ENCODE measurements at regions not wholly inside any gene's neighbourhood (a gene's known extent, or its start where the extent isn't known, plus 50 kb on each side); places are given as distances from the start of the nearest gene placed in this dataset.

DNA sequence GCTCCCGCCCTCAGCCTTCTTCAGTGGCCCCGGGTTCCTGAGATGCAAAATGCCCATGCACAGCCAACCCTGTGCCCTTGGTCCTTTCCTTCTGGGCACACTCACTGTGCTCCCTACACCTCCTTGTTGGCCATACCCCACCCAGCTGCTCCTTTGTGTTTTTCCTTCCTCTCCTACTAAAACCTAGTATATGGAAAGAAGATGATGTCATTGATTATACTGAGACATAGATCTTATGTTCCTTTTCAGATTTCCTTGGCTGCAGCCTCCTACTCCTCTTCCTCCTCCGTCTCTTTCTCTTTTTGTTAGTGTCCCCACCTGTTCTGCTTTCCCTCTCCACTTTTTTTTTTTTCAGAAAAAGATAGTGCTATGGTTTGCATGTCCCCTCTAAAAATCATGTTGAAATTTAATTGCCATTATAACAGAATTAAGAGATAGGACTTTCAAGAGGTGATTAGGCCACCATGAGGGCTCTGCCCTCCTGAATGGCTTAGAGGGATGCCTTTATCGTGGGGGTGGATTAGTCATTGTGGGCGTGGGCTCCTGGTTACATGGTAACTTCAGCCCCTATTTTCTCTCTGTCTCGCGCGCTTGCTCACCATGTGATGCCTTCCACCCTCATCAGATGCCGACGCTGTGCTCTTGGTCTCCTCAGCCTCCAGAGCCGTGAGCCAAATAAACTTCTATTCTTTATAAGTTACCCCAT lies 254.9 kb upstream of the GATB start:
- peaks cover 10% of the 10 kb centered on the region for H3K36me3 Mint-ChIP-seq
- no peak overlapping the region for H3K27ac Mint-ChIP-seq
- peaks cover 4% of the 10 kb centered on the region for H3K27me3 Mint-ChIP-seq
- peaks cover 11% of the 10 kb centered on the region for H3K9me3 Mint-ChIP-seq
- H3K4me3 Mint-ChIP-seq, result no peak overlapping the region
- peaks cover 54% of the 10 kb centered on the region for H3K4me1 Mint-ChIP-seq
- CTCF ChIA-PET, result no interaction called here
- no peak for DNase-seq

DNA sequence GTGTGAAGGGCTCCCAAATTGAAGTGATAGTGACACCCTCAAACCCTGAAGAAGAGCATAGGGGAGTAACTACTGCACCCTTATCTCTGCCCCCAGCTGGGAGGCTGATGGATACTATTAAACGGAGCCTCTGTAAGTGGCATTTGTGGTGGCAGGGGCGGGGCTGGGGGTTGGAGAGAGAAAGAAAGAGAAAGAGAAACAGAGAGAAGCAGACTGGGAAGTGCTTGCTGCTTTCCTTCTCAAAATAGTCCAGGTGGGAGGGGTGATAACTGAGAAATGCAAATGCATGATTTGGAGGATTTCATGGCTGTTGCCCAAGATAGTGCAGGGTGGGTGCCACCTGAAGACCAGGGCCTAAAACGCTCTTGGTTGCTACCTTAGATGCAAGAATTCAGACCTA lies 253.5 kb upstream of the GATB start:
- H3K27me3 Mint-ChIP-seq, result no peaks in the 10 kb centered on the region
- peak overlapping the region; percentile 21 for H3K4me3 Mint-ChIP-seq
- CTCF ChIA-PET, result interaction anchor here (0.5 to 0.9 kb wide), 2 partner anchors 334 to 1629 kb away, joined by 3 to 5 read pairs; no protein-coding TSS in a partner anchor
- peaks cover 10% of the 10 kb centered on the region for H3K36me3 Mint-ChIP-seq
- H3K9me3 Mint-ChIP-seq, result peaks cover 11% of the 10 kb centered on the region
- peaks cover 69% of the 10 kb centered on the region for H3K4me1 Mint-ChIP-seq
- peak overlapping the region; percentile 88 for H3K27ac Mint-ChIP-seq
- DNase-seq, result peak; percentile 88

DNA sequence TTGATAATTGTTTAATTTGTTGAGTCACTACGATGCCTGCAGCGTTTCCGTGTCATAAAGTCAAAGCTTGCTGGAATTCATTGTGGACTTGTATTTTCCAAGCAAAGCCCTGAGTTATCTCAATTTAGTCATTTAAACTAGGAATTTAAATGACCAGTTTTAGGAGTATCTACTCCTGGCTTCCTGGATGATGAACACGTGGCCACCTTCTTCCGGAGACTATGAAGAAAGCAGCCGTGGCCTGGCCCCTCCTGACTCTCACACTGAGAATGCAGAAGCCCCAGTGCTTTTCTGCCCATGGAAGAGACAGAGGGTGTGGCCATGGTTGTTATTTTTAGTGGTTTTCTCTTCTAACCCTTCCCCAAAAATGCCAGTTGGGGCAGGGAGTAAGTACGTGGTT lies 250.7 kb upstream of the GATB start:
- H3K36me3 Mint-ChIP-seq, result peaks cover 11% of the 10 kb centered on the region
- CTCF ChIA-PET, result no interaction called here
- H3K27me3 Mint-ChIP-seq, result no peaks in the 10 kb centered on the region
- no peak overlapping the region for H3K4me3 Mint-ChIP-seq
- no peak for DNase-seq
- peak overlapping the region; percentile 93 for H3K27ac Mint-ChIP-seq
- peaks cover 74% of the 10 kb centered on the region for H3K4me1 Mint-ChIP-seq
- H3K9me3 Mint-ChIP-seq, result peaks cover 11% of the 10 kb centered on the region

DNA sequence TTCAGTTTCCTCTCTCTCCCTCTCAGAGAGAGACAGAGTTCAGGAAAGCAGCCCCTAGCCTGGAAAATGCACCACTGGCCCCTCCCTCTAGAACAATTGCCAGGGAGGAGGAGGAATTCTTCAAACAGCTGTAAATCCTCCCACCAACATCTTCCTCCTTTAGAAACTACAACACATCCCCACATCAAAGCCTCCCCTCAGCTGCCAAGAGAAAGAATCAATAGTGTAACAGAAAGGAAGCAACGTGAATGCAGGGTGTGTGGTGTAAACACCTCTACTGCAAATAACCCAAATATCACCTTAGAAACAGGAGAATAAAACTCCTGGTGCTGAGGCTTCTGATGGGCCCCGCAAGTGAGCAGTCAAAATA lies 249.9 kb upstream of the GATB start:
- H3K27ac Mint-ChIP-seq, result peak overlapping the region; percentile 93
- CTCF ChIA-PET, result no interaction called here
- DNase-seq, result peak; percentile 70
- H3K4me1 Mint-ChIP-seq, result peaks cover 67% of the 10 kb centered on the region
- peaks cover 7% of the 10 kb centered on the region for H3K27me3 Mint-ChIP-seq
- H3K4me3 Mint-ChIP-seq, result peak overlapping the region; percentile 47
- H3K36me3 Mint-ChIP-seq, result peaks cover 13% of the 10 kb centered on the region
- H3K9me3 Mint-ChIP-seq, result peaks cover 11% of the 10 kb centered on the region

DNA sequence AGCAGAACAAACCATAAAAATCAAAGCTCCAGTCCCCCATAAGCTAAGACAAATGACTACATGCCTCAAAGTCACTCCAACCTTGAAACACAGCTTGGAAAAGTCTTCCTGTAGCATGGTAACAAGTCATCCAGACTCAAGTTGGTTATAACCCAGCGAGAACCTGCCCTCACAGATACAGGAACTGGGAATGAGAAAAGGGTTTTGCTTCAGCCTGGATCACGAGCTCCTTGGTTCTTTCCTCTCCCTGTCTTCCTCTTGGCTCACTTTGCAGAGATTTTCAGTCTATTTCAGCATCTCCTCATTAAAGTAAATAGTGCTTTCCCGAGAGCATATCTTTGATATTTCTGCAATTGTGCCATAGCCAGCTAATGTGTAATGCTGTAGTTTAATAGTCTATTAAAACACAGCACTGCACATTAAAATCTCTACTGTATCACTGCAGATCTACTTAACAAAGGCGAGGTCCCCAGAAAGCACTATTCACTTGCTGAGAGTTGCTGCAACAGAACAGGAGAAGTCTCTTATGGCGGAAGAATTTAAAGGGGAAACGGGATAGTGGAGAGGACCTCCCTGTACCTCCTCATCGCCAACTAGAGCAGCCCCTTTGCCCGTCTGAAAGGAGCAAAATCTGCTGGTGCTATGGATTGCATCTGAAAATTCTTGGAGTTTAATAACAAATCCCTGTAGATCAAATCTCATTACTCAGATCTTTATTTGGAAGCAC lies 249.3 kb upstream of the GATB start:
- H3K27ac Mint-ChIP-seq, result peak overlapping the region; percentile 93
- H3K27me3 Mint-ChIP-seq, result peaks cover 7% of the 10 kb centered on the region
- H3K36me3 Mint-ChIP-seq, result peaks cover 13% of the 10 kb centered on the region
- peaks cover 62% of the 10 kb centered on the region for H3K4me1 Mint-ChIP-seq
- no peak for DNase-seq
- H3K9me3 Mint-ChIP-seq, result peaks cover 11% of the 10 kb centered on the region
- CTCF ChIA-PET, result no interaction called here
- H3K4me3 Mint-ChIP-seq, result no peak overlapping the region

DNA sequence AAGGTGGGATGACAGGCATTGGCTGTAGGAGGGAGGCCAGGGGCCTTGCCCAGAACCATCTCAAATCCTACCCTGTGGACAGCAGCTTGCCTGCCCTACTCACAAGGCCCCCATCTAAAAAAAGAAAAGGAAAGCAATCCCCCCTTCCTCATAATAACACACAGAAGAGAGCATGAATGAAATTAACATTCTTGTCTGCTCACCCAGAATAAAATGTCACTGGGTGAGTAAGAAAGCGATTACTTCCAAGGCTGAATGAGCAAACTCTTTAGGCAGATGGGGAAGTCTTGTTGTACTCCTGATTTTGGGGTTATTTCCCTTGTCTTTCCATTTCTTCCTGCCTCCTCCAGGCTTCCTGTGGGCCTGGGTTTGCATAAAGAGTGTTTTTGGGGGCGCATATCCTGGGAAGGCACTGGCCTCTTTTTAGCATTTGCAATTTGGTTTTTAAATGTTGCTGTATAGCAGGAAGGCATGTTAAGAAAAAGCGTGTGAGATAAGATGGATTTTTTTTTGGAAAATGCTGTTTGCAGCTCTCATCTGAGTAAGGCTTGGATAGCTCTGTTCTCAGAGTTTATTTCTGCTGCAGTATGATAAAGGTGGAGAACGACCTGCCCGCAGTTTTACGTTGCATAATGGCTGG lies 248.3 kb upstream of the GATB start:
- Mint-ChIP-seq H3K4me1 (peaks cover 55% of the 10 kb centered on the region), H3K4me3 (no peak overlapping the region), H3K27me3 (peaks cover 14% of the 10 kb centered on the region), H3K9me3 (peaks cover 11% of the 10 kb centered on the region), H3K36me3 (peaks cover 13% of the 10 kb centered on the region), H3K27ac (no peak overlapping the region)
- CTCF ChIA-PET, result no interaction called here
- no peak for DNase-seq

DNA sequence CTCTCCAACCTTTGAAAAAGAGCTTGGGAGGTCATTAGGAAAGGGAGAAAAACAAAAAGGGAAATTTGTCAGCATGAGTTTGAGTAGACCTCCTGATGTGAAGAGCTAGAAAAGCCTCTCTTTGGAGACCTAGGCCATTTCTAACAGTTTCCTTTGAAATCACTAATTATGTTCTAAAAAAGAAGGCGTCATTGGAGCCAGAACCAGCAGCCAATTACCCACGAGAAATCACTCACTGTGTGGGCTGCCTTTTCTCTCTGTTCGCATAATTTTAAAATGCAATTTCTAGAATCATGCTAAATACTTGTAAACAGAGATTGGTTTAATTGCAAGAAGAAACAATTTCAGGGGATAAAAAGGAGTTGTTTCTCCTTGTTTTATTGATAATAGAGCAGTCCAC lies 246.3 kb upstream of the GATB start:
- peaks cover 46% of the 10 kb centered on the region for H3K4me1 Mint-ChIP-seq
- H3K9me3 Mint-ChIP-seq, result no peaks in the 10 kb centered on the region
- CTCF ChIA-PET, result no interaction called here
- H3K4me3 Mint-ChIP-seq, result no peak overlapping the region
- no peak overlapping the region for H3K27ac Mint-ChIP-seq
- peaks cover 7% of the 10 kb centered on the region for H3K36me3 Mint-ChIP-seq
- no peak for DNase-seq
- peaks cover 22% of the 10 kb centered on the region for H3K27me3 Mint-ChIP-seq

DNA sequence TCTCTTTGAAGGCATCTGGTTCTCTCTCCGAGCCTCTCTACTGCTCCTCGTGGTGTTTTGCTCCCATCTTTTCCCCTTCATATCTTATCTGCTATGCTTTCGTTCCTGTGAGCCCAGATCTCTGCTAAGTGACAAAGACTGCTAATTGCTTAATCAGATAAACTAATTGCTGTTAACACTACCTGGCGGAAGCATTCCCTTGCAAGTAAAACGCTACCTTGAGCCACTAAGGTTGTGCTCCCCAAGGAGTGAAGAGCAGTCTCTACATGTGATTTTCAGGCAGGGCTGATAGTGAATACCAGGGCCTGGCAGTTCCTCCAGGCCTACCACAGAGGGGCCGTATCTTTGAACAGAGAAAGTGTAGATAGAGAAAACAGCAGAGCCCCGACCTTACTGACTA lies 244.0 kb upstream of the GATB start:
- peaks cover 3% of the 10 kb centered on the region for H3K36me3 Mint-ChIP-seq
- H3K4me3 Mint-ChIP-seq, result no peak overlapping the region
- no peak for DNase-seq
- H3K9me3 Mint-ChIP-seq, result no peaks in the 10 kb centered on the region
- CTCF ChIA-PET, result no interaction called here
- peaks cover 22% of the 10 kb centered on the region for H3K27me3 Mint-ChIP-seq
- no peak overlapping the region for H3K27ac Mint-ChIP-seq
- H3K4me1 Mint-ChIP-seq, result peaks cover 23% of the 10 kb centered on the region

DNA sequence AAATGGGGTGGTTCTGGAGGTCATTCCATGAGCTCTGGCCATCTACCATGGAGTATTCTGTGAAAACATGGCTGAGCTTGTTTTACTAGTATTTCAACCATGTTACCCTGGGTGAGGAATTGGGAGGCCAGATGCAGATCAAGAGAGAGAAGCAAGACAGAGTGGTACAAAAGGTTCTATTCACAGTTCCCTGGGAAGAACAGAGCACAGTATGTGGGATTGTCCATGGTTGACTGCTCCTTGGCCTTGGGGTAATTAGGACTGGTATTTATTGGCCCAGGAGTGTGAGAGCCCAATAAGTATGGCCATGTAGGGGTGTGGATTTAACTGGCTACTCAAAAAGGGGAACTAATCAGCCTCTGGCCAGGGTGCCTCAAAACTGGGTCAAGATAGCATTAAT lies 239.7 kb upstream of the GATB start:
- Mint-ChIP-seq H3K36me3 (peaks cover 4% of the 10 kb centered on the region), H3K4me3 (no peak overlapping the region), H3K27me3 (peaks cover 16% of the 10 kb centered on the region), H3K4me1 (peaks cover 13% of the 10 kb centered on the region), H3K9me3 (peaks cover 5% of the 10 kb centered on the region), H3K27ac (no peak overlapping the region)
- CTCF ChIA-PET, result no interaction called here
- no peak for DNase-seq

DNA sequence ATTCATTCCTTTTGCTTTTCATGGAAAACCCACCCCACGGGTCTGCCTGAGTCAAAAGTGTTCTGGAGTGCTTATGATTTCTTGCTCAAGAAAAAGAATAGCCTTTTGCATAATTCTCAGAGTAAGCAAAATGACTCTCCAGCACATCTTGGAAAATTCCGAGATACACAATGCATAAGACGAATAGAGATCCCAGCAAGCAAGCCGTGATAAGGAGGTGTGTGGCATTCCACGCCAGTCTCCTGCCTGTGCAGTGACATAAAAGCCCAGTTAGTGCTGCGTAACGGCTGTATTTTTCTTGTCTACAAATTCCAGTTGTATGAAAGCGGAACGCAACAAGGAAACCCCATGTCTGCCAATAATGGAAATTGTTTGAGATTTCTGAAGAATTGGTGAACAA lies 237.9 kb upstream of the GATB start:
- CTCF ChIA-PET, result no interaction called here
- H3K4me3 Mint-ChIP-seq, result no peak overlapping the region

DNA sequence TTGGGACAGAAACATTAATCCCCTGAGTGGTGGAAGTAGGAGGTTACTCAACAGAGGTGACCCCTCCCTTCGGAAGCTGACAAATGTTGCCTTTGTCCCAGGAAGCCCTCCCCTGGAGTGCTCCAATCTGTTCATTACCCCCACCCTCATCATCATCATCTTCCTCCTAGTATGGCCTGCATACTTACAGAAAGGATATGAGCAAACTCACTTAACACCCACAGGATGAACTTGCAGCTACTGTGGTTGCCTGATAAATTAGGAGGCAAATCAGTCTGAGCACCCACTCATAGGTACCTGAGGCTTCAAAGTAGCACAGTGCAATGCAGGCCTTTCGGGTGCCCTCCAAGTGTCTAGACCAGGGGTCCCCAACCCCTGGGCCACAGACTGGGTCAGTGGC lies 236.7 kb upstream of the GATB start:
- H3K4me3 Mint-ChIP-seq, result no peak overlapping the region
- H3K36me3 Mint-ChIP-seq, result peaks cover 25% of the 10 kb centered on the region
- CTCF ChIA-PET, result no interaction called here
- no peak for DNase-seq
- peaks cover 18% of the 10 kb centered on the region for H3K9me3 Mint-ChIP-seq
- H3K27ac Mint-ChIP-seq, result no peak overlapping the region
- H3K4me1 Mint-ChIP-seq, result peaks cover 28% of the 10 kb centered on the region
- no peaks in the 10 kb centered on the region for H3K27me3 Mint-ChIP-seq

More for the DNA sequence above, 237.9 kb upstream of the GATB start:
- H3K27me3 Mint-ChIP-seq, result peaks cover 5% of the 10 kb centered on the region
- no peak for DNase-seq
- no peak overlapping the region for H3K27ac Mint-ChIP-seq
- H3K9me3 Mint-ChIP-seq, result peaks cover 17% of the 10 kb centered on the region
- peaks cover 16% of the 10 kb centered on the region for H3K36me3 Mint-ChIP-seq
- H3K4me1 Mint-ChIP-seq, result peaks cover 25% of the 10 kb centered on the region

DNA sequence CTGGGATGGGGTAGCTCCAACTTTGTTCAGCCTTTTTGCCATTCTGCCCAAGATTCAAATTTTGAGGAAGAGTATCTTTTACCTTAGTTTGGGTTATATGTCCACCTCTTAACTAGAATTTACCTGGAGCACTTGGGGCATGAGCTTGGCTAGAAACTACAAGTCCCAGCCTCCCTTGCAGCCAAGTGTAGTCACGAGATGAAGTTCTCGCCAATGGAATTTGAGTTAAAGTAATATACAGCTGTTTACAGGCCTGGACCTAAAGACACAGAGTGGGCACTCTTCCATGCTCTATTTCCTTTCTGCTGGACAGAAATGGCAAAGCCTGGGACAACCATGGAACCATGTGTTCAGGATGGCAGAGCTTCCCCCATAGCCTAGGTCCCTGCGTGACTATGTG lies 233.6 kb upstream of the GATB start:
- Mint-ChIP-seq H3K4me1 (peaks cover 57% of the 10 kb centered on the region), H3K27me3 (no peaks in the 10 kb centered on the region), H3K36me3 (peaks cover 26% of the 10 kb centered on the region), H3K27ac (no peak overlapping the region), H3K4me3 (no peak overlapping the region), H3K9me3 (peaks cover 18% of the 10 kb centered on the region)
- CTCF ChIA-PET, result interaction anchor here (1.2 kb wide), 1 partner anchor 105 kb away, joined by 3 read pairs; no protein-coding TSS in a partner anchor
- DNase-seq, result no peak

DNA sequence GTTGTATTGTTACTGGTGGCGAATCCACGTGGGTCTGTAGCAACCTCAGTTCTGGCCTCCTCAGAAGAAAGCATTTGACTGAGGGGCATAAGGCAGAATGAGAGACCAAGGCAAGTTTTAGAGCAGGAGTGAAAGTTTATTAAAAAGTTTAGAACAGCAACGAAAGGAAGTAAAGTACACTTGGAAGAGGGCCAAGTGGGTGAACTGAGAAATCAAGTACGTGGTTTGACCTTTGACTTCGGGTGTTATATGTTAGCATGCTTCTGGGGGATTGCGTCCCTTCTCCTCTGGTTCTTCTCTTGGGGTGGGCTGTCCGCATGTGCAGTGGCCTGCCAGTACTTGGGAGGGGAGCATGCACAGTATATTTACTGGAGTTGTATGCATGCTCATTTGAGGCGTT lies 232.7 kb upstream of the GATB start:
- CTCF ChIA-PET, result interaction anchor here (1.2 kb wide), 1 partner anchor 106 kb away, joined by 3 read pairs; no protein-coding TSS in a partner anchor
- no peak for DNase-seq
- H3K9me3 Mint-ChIP-seq, result peaks cover 20% of the 10 kb centered on the region
- peaks cover 29% of the 10 kb centered on the region for H3K36me3 Mint-ChIP-seq
- H3K4me3 Mint-ChIP-seq, result no peak overlapping the region
- H3K27ac Mint-ChIP-seq, result no peak overlapping the region
- H3K4me1 Mint-ChIP-seq, result peaks cover 59% of the 10 kb centered on the region
- H3K27me3 Mint-ChIP-seq, result no peaks in the 10 kb centered on the region

DNA sequence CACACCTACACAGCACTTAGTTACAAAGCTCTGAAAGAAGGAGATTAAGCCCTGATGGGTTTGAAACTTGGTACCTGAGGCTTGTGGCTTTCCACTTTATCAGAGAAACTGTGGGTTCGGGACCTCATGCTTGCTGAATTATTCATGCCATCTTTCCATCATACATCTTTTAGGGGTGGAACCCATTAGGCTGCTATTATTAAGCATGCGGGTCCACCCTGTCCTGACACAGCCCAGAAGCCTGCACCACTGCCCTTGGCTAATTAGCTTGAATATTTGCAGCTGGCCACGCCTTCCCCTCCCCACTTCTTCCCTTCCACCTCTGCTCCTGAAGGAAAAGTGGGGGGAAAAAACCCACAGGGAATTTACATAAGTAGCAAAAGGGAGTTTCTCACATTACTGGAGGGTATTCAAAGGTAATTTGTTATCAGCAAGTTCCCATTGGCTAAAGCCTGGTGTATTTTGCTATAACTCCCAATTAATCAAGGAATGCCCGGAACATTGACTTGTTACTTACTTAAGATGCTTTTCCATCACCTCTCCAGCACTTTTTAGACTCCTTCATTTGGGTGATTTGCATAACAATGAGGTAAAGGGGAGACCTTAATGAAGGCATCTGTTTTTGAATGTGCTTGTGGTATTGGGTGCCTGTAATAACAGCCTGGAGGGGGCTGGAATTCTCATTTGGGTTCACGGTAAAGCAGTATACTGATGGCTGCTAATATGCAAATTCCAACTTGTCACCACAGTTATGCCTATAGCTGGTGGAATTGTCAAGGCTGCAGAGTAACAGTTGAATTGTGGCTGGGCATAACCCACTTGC lies 231.7 kb upstream of the GATB start:
- Mint-ChIP-seq H3K9me3 (peaks cover 20% of the 10 kb centered on the region), H3K4me3 (no peak overlapping the region), H3K27me3 (no peaks in the 10 kb centered on the region), H3K4me1 (peaks cover 59% of the 10 kb centered on the region), H3K27ac (peak overlapping the region; percentile 51), H3K36me3 (peaks cover 29% of the 10 kb centered on the region)
- CTCF ChIA-PET, result no interaction called here
- no peak for DNase-seq

Data from activated naive CD4-positive, alpha-beta T cell treated with anti-CD3 and anti-CD28 coated beads, Interleukin-2, amount 10 ng/mL, durations not matched to agents 7 days and 5 days (primary cell).